ENCODE measurements at regions not wholly inside any gene's neighbourhood (a gene's known extent, or its start where the extent isn't known, plus 50 kb on each side); places are given as distances from the start of the nearest gene placed in this dataset.

DNA sequence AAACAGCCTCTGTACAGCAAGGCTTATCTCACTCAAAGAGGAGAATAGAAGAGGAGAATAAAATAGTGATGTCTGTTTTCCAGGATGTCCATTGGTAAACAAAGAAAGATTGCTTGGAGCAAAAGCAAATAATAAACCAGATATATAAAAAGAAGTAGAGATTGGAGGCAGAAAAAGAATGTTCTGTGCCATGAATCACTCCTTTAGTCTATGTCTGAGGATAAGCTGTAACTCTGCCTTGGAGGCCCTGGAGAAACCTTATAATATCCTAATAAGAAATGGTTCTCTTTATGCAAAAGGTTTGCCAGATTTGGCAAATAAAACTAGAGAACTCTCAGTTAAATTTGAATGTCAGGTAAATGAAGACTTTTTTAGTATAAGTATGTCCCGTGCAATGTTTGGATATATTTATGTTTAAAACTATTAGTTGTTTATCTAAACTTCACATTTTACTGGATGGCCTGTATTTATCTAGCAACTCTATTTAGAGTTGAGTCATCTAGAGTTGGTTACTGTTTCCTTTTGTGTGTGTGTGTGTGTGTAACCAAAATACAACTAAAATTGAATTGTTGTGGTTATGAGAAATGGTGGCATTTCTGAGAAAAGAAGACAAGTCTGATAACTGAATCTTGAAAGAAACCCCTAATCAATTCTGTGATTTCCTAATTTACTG is 510.3 kb upstream of the SETBP1 start:
- no peaks in the 10 kb centered on the region for H4K20me1 ChIP-seq (ENCODE audit: low read depth, low read length)
- H3K36me3 ChIP-seq (ENCODE audit: low read length) = no peaks in the 10 kb centered on the region
- no peaks in the 10 kb centered on the region for H3K9me2 ChIP-seq (replicated peaks; ENCODE audit: insufficient read depth, low read length)
- no peak overlapping the region for H3K27ac ChIP-seq (ENCODE audit: low read depth, low read length)
- H2AFZ ChIP-seq (ENCODE audit: low read depth, low read length, severe bottlenecking) = no peak overlapping the region
- H3K4me3 ChIP-seq (ENCODE audit: insufficient read depth, low read length, poor library complexity, severe bottlenecking) = no peak overlapping the region
- TF ChIP-seq, protein P1, sequence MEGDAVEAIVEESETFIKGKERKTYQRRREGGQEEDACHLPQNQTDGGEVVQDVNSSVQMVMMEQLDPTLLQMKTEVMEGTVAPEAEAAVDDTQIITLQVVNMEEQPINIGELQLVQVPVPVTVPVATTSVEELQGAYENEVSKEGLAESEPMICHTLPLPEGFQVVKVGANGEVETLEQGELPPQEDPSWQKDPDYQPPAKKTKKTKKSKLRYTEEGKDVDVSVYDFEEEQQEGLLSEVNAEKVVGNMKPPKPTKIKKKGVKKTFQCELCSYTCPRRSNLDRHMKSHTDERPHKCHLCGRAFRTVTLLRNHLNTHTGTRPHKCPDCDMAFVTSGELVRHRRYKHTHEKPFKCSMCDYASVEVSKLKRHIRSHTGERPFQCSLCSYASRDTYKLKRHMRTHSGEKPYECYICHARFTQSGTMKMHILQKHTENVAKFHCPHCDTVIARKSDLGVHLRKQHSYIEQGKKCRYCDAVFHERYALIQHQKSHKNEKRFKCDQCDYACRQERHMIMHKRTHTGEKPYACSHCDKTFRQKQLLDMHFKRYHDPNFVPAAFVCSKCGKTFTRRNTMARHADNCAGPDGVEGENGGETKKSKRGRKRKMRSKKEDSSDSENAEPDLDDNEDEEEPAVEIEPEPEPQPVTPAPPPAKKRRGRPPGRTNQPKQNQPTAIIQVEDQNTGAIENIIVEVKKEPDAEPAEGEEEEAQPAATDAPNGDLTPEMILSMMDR (IDR thresholded peaks at IDR 0.05; ENCODE audit: insufficient read depth, low read length, poor library complexity, severe bottlenecking) = no peak
- no peak for TF ChIP-seq EZH2phosphoT487 (conservative IDR thresholded peaks at IDR 0.05; ENCODE audit: low read length)
- no peaks in the 10 kb centered on the region for H3K9me3 ChIP-seq (ENCODE audit: insufficient read depth, low read length)
- H3F3A ChIP-seq (ENCODE audit: insufficient read depth) = no peaks in the 10 kb centered on the region
- no peaks in the 10 kb centered on the region for H3K27me3 ChIP-seq (ENCODE audit: low read length)
- no peak overlapping the region for H3K9ac ChIP-seq (ENCODE audit: low read length)
- no peaks in the 10 kb centered on the region for H3K79me2 ChIP-seq (ENCODE audit: insufficient read depth, low read length)
- H3K4me2 ChIP-seq (ENCODE audit: low read depth, low read length, poor library complexity, severe bottlenecking) = no peak overlapping the region

DNA sequence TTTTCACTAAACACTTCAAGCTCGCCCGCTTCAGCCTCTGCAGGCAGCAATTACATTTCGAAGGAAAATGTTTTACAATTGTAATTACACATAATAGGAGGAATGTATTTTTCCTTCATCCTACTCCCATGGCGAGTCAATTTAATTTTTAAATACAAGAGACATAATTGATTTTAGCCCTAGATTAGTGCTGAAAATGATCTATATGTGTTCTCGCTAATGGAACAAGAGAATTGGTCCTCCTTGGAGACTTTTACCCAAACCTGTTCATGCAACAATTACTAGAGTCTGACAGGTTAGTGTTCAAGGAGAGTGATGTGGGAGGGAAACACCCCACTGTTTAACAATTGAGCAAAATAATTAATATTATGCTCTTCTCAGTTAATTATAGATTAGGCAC is 509.4 kb upstream of the SETBP1 start:
- Histone ChIP-seq H3K9me3 (ENCODE audit: insufficient read depth, low read length) (no peaks in the 10 kb centered on the region), H3K27ac (ENCODE audit: low read depth, low read length) (no peak overlapping the region), H3K4me3 (ENCODE audit: insufficient read depth, low read length, poor library complexity, severe bottlenecking) (no peak overlapping the region)

DNA sequence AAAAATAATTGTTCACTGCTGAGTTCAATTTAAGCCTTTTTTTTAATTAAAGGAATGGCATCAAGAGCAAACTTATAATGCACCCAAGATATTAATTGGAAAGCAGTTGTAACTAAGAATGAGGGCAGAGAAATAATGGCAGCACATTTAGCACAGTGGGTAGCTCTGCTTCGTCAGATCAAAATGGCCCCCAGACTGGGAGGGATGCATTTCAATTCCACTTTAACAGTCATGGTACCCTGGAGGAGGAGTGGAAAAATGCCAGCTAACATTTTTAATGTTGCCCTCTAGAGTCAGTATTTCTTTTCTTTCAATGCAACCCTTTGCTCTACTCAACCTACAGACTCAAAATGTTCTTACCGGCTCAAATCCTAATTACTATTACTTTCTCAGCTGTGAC is 504.8 kb upstream of the SETBP1 start:
- Histone ChIP-seq H3K27ac (ENCODE audit: low read depth, low read length) (no peak overlapping the region), H3K9ac (ENCODE audit: low read length) (no peak overlapping the region), H3K79me2 (ENCODE audit: insufficient read depth, low read length) (no peaks in the 10 kb centered on the region), H3F3A (ENCODE audit: insufficient read depth) (no peaks in the 10 kb centered on the region), H3K36me3 (ENCODE audit: low read length) (no peaks in the 10 kb centered on the region), H3K4me2 (ENCODE audit: low read depth, low read length, poor library complexity, severe bottlenecking) (no peak overlapping the region), H4K20me1 (ENCODE audit: low read depth, low read length) (no peaks in the 10 kb centered on the region), H3K9me3 (ENCODE audit: insufficient read depth, low read length) (no peaks in the 10 kb centered on the region), H2AFZ (ENCODE audit: low read depth, low read length, severe bottlenecking) (no peak overlapping the region), H3K4me3 (ENCODE audit: insufficient read depth, low read length, poor library complexity, severe bottlenecking) (no peak overlapping the region), H3K9me2 (replicated peaks; ENCODE audit: insufficient read depth, low read length) (no peaks in the 10 kb centered on the region), H3K27me3 (ENCODE audit: low read length) (no peaks in the 10 kb centered on the region)
- TF ChIP-seq, protein P1 (IDR thresholded peaks at IDR 0.05; ENCODE audit: insufficient read depth, low read length, poor library complexity, severe bottlenecking) = no peak
- TF ChIP-seq EZH2phosphoT487 (conservative IDR thresholded peaks at IDR 0.05; ENCODE audit: low read length) = no peak

More for the DNA sequence above, 509.4 kb upstream of the SETBP1 start:
- no peaks in the 10 kb centered on the region for H3K79me2 ChIP-seq (ENCODE audit: insufficient read depth, low read length)
- H4K20me1 ChIP-seq (ENCODE audit: low read depth, low read length) = no peaks in the 10 kb centered on the region
- H3F3A ChIP-seq (ENCODE audit: insufficient read depth) = no peaks in the 10 kb centered on the region
- H3K9ac ChIP-seq (ENCODE audit: low read length) = no peak overlapping the region
- H3K36me3 ChIP-seq (ENCODE audit: low read length) = no peaks in the 10 kb centered on the region
- TF ChIP-seq, protein P1 (IDR thresholded peaks at IDR 0.05; ENCODE audit: insufficient read depth, low read length, poor library complexity, severe bottlenecking) = no peak
- no peak for TF ChIP-seq EZH2phosphoT487 (conservative IDR thresholded peaks at IDR 0.05; ENCODE audit: low read length)
- no peaks in the 10 kb centered on the region for H3K9me2 ChIP-seq (replicated peaks; ENCODE audit: insufficient read depth, low read length)
- H3K4me2 ChIP-seq (ENCODE audit: low read depth, low read length, poor library complexity, severe bottlenecking) = no peak overlapping the region
- no peaks in the 10 kb centered on the region for H3K27me3 ChIP-seq (ENCODE audit: low read length)
- H2AFZ ChIP-seq (ENCODE audit: low read depth, low read length, severe bottlenecking) = no peak overlapping the region

Measured in SU-DHL-6 (cell line).